Karpas-422 (cell line): ENCODE measurements at regions not wholly inside any gene's neighbourhood (a gene's known extent, or its start where the extent isn't known, plus 50 kb on each side); places are given as distances from the start of the nearest gene placed in this dataset.

ENCODE experiments used
- DNase-seq: peaks from one replicate; pipeline ENCODE4 v3.0.0-alpha.2; 2015
- H2AFZ ChIP-seq: fragments of 200-600 bp; sonication (generic); 2 replicates; pipeline ENCODE4 v1.6.1; 2014; ENCODE audit warnings: antibody characterized with exemption, low read length, mixed read lengths
- H3K27ac ChIP-seq: fragments of 200-600 bp; sonication (generic); 2 replicates; pipeline ENCODE4 v1.5.1; 2014; ENCODE audit warnings: mild to moderate bottlenecking, low read length, moderate library complexity
- H3K27me3 ChIP-seq: fragments of 200-600 bp; sonication (generic); 2 replicates; pipeline ENCODE4 v1.6.1; 2014; ENCODE audit warnings: low read length, mixed read lengths
- H3K36me3 ChIP-seq: fragments of 200-600 bp; sonication (generic); 2 replicates; pipeline ENCODE4 v1.6.1; 2014; ENCODE audit warnings: low read length, mixed read lengths; ENCODE audit not compliant: insufficient read depth
- H3K4me1 ChIP-seq: fragments of 200-600 bp; sonication (generic); 2 replicates; pipeline ENCODE4 v1.6.1; 2014; ENCODE audit warnings: mild to moderate bottlenecking, low read length, mixed read lengths
- H3K4me2 ChIP-seq: fragments of 200-600 bp; sonication (generic); 2 replicates; pipeline ENCODE4 v1.6.1; 2014; ENCODE audit warnings: low read length, low read depth, mild to moderate bottlenecking; ENCODE audit not compliant: poor library complexity, severe bottlenecking
- H3K4me3 ChIP-seq: fragments of 200-600 bp; sonication (generic); 2 replicates; pipeline ENCODE4 v1.5.1; 2014; ENCODE audit warnings: mild to moderate bottlenecking, antibody characterized with exemption, low read length, mixed read lengths
- H3K79me2 ChIP-seq: fragments of 200-600 bp; sonication (generic); 2 replicates; pipeline ENCODE4 v1.6.1; 2014; ENCODE audit warnings: mild to moderate bottlenecking, low read length, mixed read lengths
- H3K9ac ChIP-seq: fragments of 200-600 bp; sonication (generic); 2 replicates; pipeline ENCODE4 v1.6.0; 2014; ENCODE audit warnings: low read length
- H3K9me2 ChIP-seq: fragments of 200-600 bp; sonication (generic), shearing (Covaris generic); replicated peaks from 2 replicates; pipeline ENCODE4 v1.6.0; 2014; ENCODE audit warnings: mild to moderate bottlenecking, low read length, moderate library complexity; ENCODE audit not compliant: insufficient read depth
- H3K9me3 ChIP-seq: fragments of 300-700, 200-600 bp; sonication (generic); 2 replicates; pipeline ENCODE4 v1.6.1; 2014; ENCODE audit warnings: low read length, mixed read lengths
- H4K20me1 ChIP-seq: fragments of 200-600 bp; sonication (generic); 2 replicates; pipeline ENCODE4 v1.6.1; 2014; ENCODE audit warnings: mild to moderate bottlenecking, antibody characterized with exemption, low read length, low read depth; ENCODE audit not compliant: insufficient read depth

DNA sequence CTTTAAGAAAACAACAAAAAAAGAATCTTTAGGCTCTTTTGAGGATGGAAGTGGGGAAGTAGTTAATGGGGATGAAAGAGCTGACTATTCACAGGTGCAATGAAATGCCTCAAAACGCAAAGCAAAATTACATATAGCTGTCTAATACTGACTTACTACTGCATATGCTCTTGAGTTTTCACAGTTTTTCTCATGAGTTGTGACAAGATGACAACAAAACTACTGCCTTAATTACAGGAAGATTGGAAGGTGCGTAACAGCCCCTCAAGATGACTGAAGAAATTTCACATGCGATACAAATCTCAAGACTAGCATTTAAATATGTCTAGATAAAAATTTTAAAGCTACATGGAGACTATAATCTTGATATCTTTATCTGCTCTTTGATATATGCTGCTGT, 547.8 kb upstream of the POU3F2 start:
- no peak overlapping the region for H3K4me2 ChIP-seq
- no peaks in the 10 kb centered on the region for H3K79me2 ChIP-seq
- no peaks in the 10 kb centered on the region for H4K20me1 ChIP-seq
- H2AFZ ChIP-seq = no peak overlapping the region
- no peak overlapping the region for H3K4me3 ChIP-seq
- H3K36me3 ChIP-seq = no peaks in the 10 kb centered on the region
- no peaks in the 10 kb centered on the region for H3K4me1 ChIP-seq
- no peak overlapping the region for H3K9ac ChIP-seq
- no peaks in the 10 kb centered on the region for H3K27me3 ChIP-seq
- no peaks in the 10 kb centered on the region for H3K9me3 ChIP-seq
- H3K9me2 ChIP-seq = 0 out of 2 replicates have a peak, but pooled peaks cover 3% of the 10 kb centered on the region
- DNase-seq = no peak
- no peak overlapping the region for H3K27ac ChIP-seq

DNA sequence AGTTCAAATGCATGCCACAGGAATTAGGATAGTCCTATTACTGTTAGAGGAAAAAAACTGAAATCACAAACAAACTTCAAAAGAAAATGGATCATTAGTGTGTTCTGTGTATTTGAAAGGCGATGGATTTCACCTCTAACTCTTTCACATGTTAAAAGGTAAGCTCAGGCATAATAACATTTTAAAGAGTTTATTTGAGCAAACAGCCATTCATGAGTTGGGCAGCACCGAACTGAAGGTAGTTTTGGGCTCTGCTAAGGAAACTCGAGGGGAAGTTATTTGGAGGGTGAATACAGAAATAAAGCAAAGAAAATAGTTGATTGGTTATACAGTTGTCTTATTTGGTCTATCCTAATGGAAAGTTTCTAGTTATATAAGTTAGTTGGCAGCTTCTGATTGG, 546.5 kb upstream of the POU3F2 start:
- Histone ChIP-seq H3K79me2 (no peaks in the 10 kb centered on the region), H3K9me3 (no peaks in the 10 kb centered on the region)

DNA sequence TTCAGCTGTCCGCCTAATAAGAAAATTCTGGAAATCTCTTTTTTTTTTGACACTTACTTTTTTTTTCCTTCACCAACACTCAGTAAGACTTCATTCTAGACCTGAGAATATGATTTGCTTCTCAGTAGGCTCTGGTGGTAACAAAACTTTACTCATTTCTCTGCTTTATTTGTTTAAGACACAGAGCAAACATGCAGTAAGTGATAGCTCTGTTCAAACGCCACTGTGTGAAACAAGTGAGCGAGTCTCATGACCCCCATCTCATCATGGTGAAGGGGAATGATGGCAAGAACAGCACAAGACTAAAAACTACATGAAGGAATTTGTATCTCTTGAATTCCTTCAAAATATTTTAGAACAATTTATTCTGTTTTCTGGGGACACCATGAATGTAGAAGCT, 541.6 kb upstream of the POU3F2 start:
- Histone ChIP-seq H3K36me3 (no peaks in the 10 kb centered on the region), H3K4me2 (no peak overlapping the region), H4K20me1 (no peaks in the 10 kb centered on the region), H3K27ac (no peak overlapping the region), H3K9ac (no peak overlapping the region), H3K4me1 (no peaks in the 10 kb centered on the region), H3K9me3 (no peaks in the 10 kb centered on the region), H3K4me3 (no peak overlapping the region), H2AFZ (no peak overlapping the region), H3K79me2 (no peaks in the 10 kb centered on the region), H3K27me3 (no peaks in the 10 kb centered on the region), H3K9me2 (no peaks in the 10 kb centered on the region)
- no peak for DNase-seq

More for the DNA sequence above, 546.5 kb upstream of the POU3F2 start:
- Histone ChIP-seq H3K27ac (no peak overlapping the region), H3K36me3 (no peaks in the 10 kb centered on the region), H3K4me3 (no peak overlapping the region), H3K27me3 (no peaks in the 10 kb centered on the region), H3K4me2 (no peak overlapping the region), H2AFZ (no peak overlapping the region), H3K9ac (no peak overlapping the region), H3K9me2 (0 out of 2 replicates have a peak, but pooled peaks cover 2% of the 10 kb centered on the region), H4K20me1 (no peaks in the 10 kb centered on the region), H3K4me1 (no peaks in the 10 kb centered on the region)
- no peak for DNase-seq

DNA sequence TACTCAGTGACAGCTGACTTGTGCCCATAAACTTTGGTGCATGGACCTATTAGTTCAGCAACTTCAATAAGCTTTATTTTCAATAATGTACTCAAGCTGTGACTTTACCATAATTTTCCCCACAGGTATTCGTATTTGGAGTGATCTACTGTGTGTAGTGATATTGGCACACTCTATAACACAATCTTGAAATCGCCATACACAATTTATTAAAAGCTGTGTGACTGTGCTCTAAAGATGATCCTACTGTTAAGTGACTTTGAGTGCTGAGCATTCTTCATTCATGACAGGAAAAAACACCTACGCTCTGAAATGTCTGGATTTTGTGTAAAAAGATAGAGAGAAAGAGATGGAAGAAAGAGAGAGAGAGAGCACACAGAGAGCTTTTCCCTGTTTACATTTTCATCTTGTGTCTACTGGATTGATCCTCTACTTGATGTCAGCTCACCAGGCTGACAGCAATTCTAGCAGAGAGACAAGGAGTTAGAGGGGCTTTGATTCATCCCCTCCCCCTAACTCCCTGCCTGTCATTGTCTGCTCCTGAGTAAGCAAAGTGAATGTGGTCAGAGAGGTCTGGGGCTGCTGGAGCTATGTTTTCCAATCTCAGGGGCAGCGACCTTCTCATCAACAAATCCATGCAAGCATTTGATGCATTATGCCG, 538.7 kb upstream of the POU3F2 start:
- no peaks in the 10 kb centered on the region for H4K20me1 ChIP-seq
- no peak overlapping the region for H3K4me2 ChIP-seq
- H3K27me3 ChIP-seq = no peaks in the 10 kb centered on the region
- H2AFZ ChIP-seq = no peak overlapping the region
- no peaks in the 10 kb centered on the region for H3K79me2 ChIP-seq
- H3K4me3 ChIP-seq = no peak overlapping the region
- no peak overlapping the region for H3K9ac ChIP-seq
- no peak for DNase-seq
- no peaks in the 10 kb centered on the region for H3K9me2 ChIP-seq
- no peaks in the 10 kb centered on the region for H3K9me3 ChIP-seq
- no peak overlapping the region for H3K27ac ChIP-seq
- no peaks in the 10 kb centered on the region for H3K36me3 ChIP-seq
- no peaks in the 10 kb centered on the region for H3K4me1 ChIP-seq

DNA sequence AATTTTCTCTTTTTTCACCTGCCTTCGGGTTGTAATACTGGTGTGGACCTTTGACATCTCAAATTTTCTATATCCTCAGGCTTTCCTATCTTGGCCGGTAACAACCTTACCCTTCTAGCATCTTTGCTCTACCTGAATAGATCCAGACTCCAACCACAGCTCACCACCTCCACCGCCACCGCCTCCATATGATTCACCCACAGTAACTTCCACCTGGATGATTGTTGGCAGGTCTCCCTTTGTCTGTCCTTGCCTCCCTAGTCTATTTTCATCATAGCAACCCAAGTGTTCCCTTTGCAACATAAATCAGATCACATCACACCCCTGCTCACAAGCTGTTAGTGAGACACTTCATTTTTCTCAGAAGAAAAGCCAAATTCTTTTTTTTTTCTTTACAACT, 525.8 kb upstream of the POU3F2 start:
- Histone ChIP-seq H3K27me3 (no peaks in the 10 kb centered on the region), H3K36me3 (no peaks in the 10 kb centered on the region)

DNA sequence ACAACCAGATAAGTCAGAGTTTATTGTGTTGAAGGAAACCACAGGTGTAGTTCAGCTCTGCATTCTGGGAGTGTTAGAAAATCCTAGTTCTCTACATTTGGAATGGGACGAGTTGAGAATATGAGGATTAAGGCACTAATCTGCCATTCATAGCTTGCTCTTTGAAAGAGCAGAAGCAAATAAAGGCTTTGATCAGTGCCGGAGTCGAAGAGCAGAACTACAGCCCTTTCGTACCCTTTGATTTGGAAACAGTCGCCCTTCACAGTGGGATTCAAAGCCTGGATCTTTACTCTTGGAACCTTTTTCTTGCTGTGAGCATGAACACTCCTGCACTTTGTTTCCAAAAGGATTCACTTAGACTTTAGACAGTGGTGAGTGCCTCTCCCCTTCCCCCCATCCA, 523.9 kb upstream of the POU3F2 start:
- Histone ChIP-seq H3K9me3 (no peaks in the 10 kb centered on the region), H3K4me3 (no peak overlapping the region), H3K27me3 (no peaks in the 10 kb centered on the region), H3K79me2 (no peaks in the 10 kb centered on the region), H3K4me2 (no peak overlapping the region), H3K9me2 (no peaks in the 10 kb centered on the region), H3K27ac (no peak overlapping the region), H3K36me3 (no peaks in the 10 kb centered on the region), H4K20me1 (no peaks in the 10 kb centered on the region), H3K4me1 (no peaks in the 10 kb centered on the region), H2AFZ (no peak overlapping the region), H3K9ac (no peak overlapping the region)
- no peak for DNase-seq

More for the DNA sequence above, 525.8 kb upstream of the POU3F2 start:
- Histone ChIP-seq H3K9me2 (no peaks in the 10 kb centered on the region), H3K4me2 (no peak overlapping the region), H3K4me1 (no peaks in the 10 kb centered on the region), H2AFZ (no peak overlapping the region), H3K4me3 (no peak overlapping the region), H3K79me2 (no peaks in the 10 kb centered on the region), H3K9me3 (no peaks in the 10 kb centered on the region), H4K20me1 (no peaks in the 10 kb centered on the region), H3K9ac (no peak overlapping the region), H3K27ac (no peak overlapping the region)
- DNase-seq = no peak

DNA sequence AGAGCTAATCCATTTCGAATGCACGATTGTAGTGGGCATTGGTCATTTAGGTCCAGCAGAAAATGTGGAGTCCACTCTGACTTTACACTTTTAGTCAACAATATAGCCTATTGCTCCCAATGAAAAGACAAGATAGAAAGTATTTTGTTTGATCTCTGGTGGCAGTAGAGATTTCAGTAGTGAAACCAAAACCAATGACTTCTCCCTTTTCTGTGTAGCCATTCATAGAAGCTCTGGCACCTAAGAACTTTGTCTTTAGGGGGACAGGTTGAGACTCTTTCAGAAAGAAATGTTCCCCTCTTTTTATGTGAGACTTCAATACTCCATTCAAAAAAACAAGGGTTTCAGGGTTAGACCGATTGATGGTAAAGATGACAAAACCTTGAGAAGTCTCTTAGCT, 510.8 kb upstream of the POU3F2 start:
- Histone ChIP-seq H3K79me2 (no peaks in the 10 kb centered on the region), H3K4me1 (no peaks in the 10 kb centered on the region), H3K27ac (no peak overlapping the region), H3K27me3 (no peaks in the 10 kb centered on the region), H3K36me3 (no peaks in the 10 kb centered on the region), H3K9ac (no peak overlapping the region), H3K4me2 (no peak overlapping the region), H3K9me2 (no peaks in the 10 kb centered on the region), H3K9me3 (no peaks in the 10 kb centered on the region), H2AFZ (no peak overlapping the region), H3K4me3 (no peak overlapping the region), H4K20me1 (no peaks in the 10 kb centered on the region)
- DNase-seq = no peak

DNA sequence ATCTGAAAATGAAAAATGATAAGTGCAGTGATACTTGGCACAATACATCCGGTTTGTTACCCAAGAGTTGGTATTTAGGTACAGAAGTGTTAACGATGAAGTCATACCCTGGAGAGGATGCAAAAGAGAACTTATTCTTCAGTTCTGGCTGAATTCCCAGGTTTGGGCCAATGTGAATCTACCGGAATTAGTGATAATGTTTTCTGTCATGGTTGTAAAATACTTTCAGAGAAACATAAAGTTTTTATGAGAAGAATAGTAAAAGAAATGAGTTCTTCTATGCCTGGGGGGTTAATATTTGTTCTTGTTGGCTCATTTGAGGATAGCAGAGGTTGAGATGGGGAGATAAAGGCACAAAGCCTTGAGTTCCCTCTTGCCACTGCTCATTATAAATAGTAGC, 509.9 kb upstream of the POU3F2 start:
- Histone ChIP-seq H3K9me2 (no peaks in the 10 kb centered on the region), H3K9me3 (no peaks in the 10 kb centered on the region), H3K27me3 (no peaks in the 10 kb centered on the region), H2AFZ (no peak overlapping the region), H3K79me2 (no peaks in the 10 kb centered on the region), H3K4me1 (no peaks in the 10 kb centered on the region), H3K27ac (no peak overlapping the region), H3K36me3 (no peaks in the 10 kb centered on the region), H3K9ac (no peak overlapping the region), H4K20me1 (no peaks in the 10 kb centered on the region), H3K4me2 (no peak overlapping the region), H3K4me3 (no peak overlapping the region)
- DNase-seq = no peak
